ENCODE measurements at regions not wholly inside any gene's neighbourhood (a gene's known extent, or its start where the extent isn't known, plus 50 kb on each side); places are given as distances from the start of the nearest gene placed in this dataset.

DNA sequence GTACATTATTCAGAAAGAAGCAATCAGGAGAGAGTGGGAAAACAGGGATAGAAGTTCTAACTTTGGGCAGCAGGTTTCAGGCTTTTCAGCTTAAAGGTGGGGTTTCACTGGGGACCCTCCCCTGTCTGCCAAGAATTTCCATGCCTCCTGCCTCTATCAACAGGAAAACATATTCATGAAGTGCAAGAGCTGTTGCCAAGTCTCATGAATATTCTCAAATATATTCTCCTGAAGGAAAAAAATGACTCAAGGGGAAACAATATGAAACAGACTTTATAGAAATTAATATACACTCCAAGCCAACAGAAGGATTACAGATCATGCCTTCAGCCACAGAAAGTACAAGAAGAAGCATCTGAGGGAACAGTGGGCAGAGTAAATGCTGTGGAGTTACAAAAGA is 713.3 kb upstream of the ADAMTS5 start:
- ChIA-PET CTCF (no interaction called here), POLR2A (no interaction called here)
- intact Hi-C loops (cut with micrococcal nuclease): no loop called here
- Mint-ChIP-seq H3K9me3 (ENCODE audit: insufficient read depth) (peaks cover 2% of the 10 kb centered on the region), H3K27me3 (no peaks in the 10 kb centered on the region), H3K27ac (no peak overlapping the region), H3K4me1 (no peaks in the 10 kb centered on the region), H3K4me3 (no peak overlapping the region)
- H2AFZ ChIP-seq (ENCODE audit: insufficient read depth, low read depth, low read length, poor library complexity, severe bottlenecking): no peak overlapping the region
- H3K4me3 ChIP-seq (ENCODE audit: control extremely low read depth in 1 of 5, extremely low read depth in 1 of 5, insufficient read depth in 1 of 5, low read depth in 2 of 5, low read length in 4 of 5): no peak overlapping the region
- no peaks in the 10 kb centered on the region for H3K4me1 ChIP-seq (ENCODE audit: control insufficient read depth in 2 of 2, insufficient read depth in 2 of 2, low read length in 2 of 2)
- H3K9me3 ChIP-seq (ENCODE audit: control extremely low read depth in 1 of 3, control insufficient read depth in 2 of 3, insufficient read depth in 1 of 3, low read length in 2 of 3): peaks cover 0 to 7% (median 3%) of the 10 kb centered on the region in 3 donors
- H3K36me3 ChIP-seq (replicated peaks in 1 of 2; ENCODE audit: control extremely low read depth in 1 of 2, control insufficient read depth in 1 of 2, extremely low read depth in 1 of 2, insufficient read depth in 2 of 2, low read length in 1 of 2): no peaks in the 10 kb centered on the region
- no peaks in the 10 kb centered on the region for H3K79me2 ChIP-seq (ENCODE audit: control insufficient read depth, insufficient read depth, low read length)
- DNase-seq (no peak), ATAC-seq (ENCODE audit: low read depth) (no peak)
- no peaks in the 10 kb centered on the region for H4K20me1 ChIP-seq (ENCODE audit: control insufficient read depth, insufficient read depth, low read length, poor library complexity, severe bottlenecking)
- no peak overlapping the region for H3K9ac ChIP-seq (ENCODE audit: low read length)
- H3K27ac ChIP-seq (ENCODE audit: low read length in 2 of 2): no peak overlapping the region
- TF ChIP-seq, protein P1, sequence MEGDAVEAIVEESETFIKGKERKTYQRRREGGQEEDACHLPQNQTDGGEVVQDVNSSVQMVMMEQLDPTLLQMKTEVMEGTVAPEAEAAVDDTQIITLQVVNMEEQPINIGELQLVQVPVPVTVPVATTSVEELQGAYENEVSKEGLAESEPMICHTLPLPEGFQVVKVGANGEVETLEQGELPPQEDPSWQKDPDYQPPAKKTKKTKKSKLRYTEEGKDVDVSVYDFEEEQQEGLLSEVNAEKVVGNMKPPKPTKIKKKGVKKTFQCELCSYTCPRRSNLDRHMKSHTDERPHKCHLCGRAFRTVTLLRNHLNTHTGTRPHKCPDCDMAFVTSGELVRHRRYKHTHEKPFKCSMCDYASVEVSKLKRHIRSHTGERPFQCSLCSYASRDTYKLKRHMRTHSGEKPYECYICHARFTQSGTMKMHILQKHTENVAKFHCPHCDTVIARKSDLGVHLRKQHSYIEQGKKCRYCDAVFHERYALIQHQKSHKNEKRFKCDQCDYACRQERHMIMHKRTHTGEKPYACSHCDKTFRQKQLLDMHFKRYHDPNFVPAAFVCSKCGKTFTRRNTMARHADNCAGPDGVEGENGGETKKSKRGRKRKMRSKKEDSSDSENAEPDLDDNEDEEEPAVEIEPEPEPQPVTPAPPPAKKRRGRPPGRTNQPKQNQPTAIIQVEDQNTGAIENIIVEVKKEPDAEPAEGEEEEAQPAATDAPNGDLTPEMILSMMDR (IDR thresholded peaks at IDR 0.05): no peak
- TF ChIP-seq EZH2 (IDR thresholded peaks at IDR 0.05; ENCODE audit: borderline replicate concordance, insufficient read depth, low read depth, low read length, poor library complexity, severe bottlenecking): no peak
- H3K27me3 ChIP-seq (replicated peaks in 1 of 4; ENCODE audit: control extremely low read depth in 1 of 4, control insufficient read depth in 3 of 4, insufficient read depth in 4 of 4, low read length in 3 of 4): no peaks in the 10 kb centered on the region
- no peak overlapping the region for H3K4me2 ChIP-seq (replicated peaks; ENCODE audit: low read depth, low read length, poor library complexity, severe bottlenecking)

DNA sequence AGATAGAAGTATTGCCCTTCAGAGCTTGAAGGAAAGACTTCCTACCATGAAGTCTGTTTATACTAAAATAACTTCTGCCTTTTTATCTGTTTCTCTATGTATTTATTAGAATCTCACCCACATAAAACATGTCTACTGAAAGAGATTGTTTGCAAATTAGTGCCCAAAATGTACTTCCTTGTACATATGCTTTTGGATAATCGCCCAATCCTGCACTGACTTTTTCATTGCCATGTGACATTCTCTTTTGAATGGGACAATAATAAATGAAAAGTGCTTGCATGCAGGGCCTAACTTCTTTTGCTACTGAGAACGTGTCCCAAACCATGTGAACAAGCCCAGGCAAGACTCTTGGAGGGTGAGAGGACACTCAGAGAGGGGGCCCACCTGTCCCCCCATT is 711.6 kb upstream of the ADAMTS5 start:
- no peak for TF ChIP-seq EZH2 (IDR thresholded peaks at IDR 0.05; ENCODE audit: borderline replicate concordance, insufficient read depth, low read depth, low read length, poor library complexity, severe bottlenecking)
- TF ChIP-seq, protein P1 (IDR thresholded peaks at IDR 0.05): no peak
- no peaks in the 10 kb centered on the region for H3K4me1 Mint-ChIP-seq
- Histone ChIP-seq H2AFZ (ENCODE audit: insufficient read depth, low read depth, low read length, poor library complexity, severe bottlenecking) (no peak overlapping the region), H3K27ac (ENCODE audit: low read length in 2 of 2) (no peak overlapping the region), H3K79me2 (ENCODE audit: control insufficient read depth, insufficient read depth, low read length) (no peaks in the 10 kb centered on the region), H3K27me3 (replicated peaks in 1 of 4; ENCODE audit: control extremely low read depth in 1 of 4, control insufficient read depth in 3 of 4, insufficient read depth in 4 of 4, low read length in 3 of 4) (no peaks in the 10 kb centered on the region), H3K4me2 (replicated peaks; ENCODE audit: low read depth, low read length, poor library complexity, severe bottlenecking) (no peak overlapping the region), H3K9ac (ENCODE audit: low read length) (no peak overlapping the region), H3K4me3 (ENCODE audit: control extremely low read depth in 1 of 5, extremely low read depth in 1 of 5, insufficient read depth in 1 of 5, low read depth in 2 of 5, low read length in 4 of 5) (no peak overlapping the region), H4K20me1 (ENCODE audit: control insufficient read depth, insufficient read depth, low read length, poor library complexity, severe bottlenecking) (no peaks in the 10 kb centered on the region), H3K4me1 (ENCODE audit: control insufficient read depth in 2 of 2, insufficient read depth in 2 of 2, low read length in 2 of 2) (no peaks in the 10 kb centered on the region), H3K9me3 (ENCODE audit: control extremely low read depth in 1 of 3, control insufficient read depth in 2 of 3, insufficient read depth in 1 of 3, low read length in 2 of 3) (peaks cover 0 to 7% (median 3%) of the 10 kb centered on the region in 3 donors), H3K36me3 (replicated peaks in 1 of 2; ENCODE audit: control extremely low read depth in 1 of 2, control insufficient read depth in 1 of 2, extremely low read depth in 1 of 2, insufficient read depth in 2 of 2, low read length in 1 of 2) (no peaks in the 10 kb centered on the region)
- whole genome bisulfite sequencing (ENCODE audit: insufficient coverage): 100% methylated on average over 1 of the region's 2 CpGs
- H3K4me3 Mint-ChIP-seq: no peak overlapping the region
- intact Hi-C loops (cut with micrococcal nuclease): no loop called here
- no peak for ATAC-seq (ENCODE audit: low read depth)
- ChIA-PET CTCF (no interaction called here), POLR2A (no interaction called here)
- peaks cover 2% of the 10 kb centered on the region for H3K9me3 Mint-ChIP-seq (ENCODE audit: insufficient read depth)
- H3K27me3 Mint-ChIP-seq: no peaks in the 10 kb centered on the region
- H3K27ac Mint-ChIP-seq: no peak overlapping the region
- DNase-seq: no peak
